Endothelial cell of umbilical vein (primary cell): ENCODE measurements at regions not wholly inside any gene's neighbourhood (a gene's known extent, or its start where the extent isn't known, plus 50 kb on each side); places are given as distances from the start of the nearest gene placed in this dataset.

Experiments
- CTCF ChIP-seq, 2 donors: IDR thresholded peaks; 1 replicate in 1 of 2; 2 replicates in 1 of 2; pipeline ENCODE4 v1.5.1; 2011; ENCODE audit warnings: low read length in 2 of 2, mild to moderate bottlenecking in 2 of 2, moderate library complexity in 2 of 2, control low read depth in 1 of 2, inconsistent platforms in 1 of 2, low read depth in 1 of 2; ENCODE audit not compliant: insufficient read depth in 1 of 2; ENCODE audit errors: extremely low read depth in 1 of 2
- EZH2 ChIP-seq: IDR thresholded peaks from 2 replicates; pipeline ENCODE4 v1.6.1; 2012; ENCODE audit warnings: borderline replicate concordance, low read depth, mild to moderate bottlenecking, moderate library complexity, low read length, inconsistent platforms; ENCODE audit not compliant: severe bottlenecking
- FOS ChIP-seq: IDR thresholded peaks from 2 replicates; pipeline ENCODE4 v1.6.1; 2011; ENCODE audit warnings: mild to moderate bottlenecking, low read length, moderate library complexity, borderline replicate concordance; ENCODE audit not compliant: insufficient read depth
- JUN ChIP-seq: IDR thresholded peaks from 2 replicates; pipeline ENCODE4 v1.6.1; 2011; ENCODE audit warnings: borderline replicate concordance, low read depth; ENCODE audit not compliant: insufficient read length, insufficient read depth
- POLR2A ChIP-seq: IDR thresholded peaks from 2 replicates; pipeline ENCODE4 v1.6.1; 2012; ENCODE audit warnings: low read depth, mild to moderate bottlenecking, control low read depth, low read length

- TF ChIP-seq EZH2 (no peak), CTCF (IDR thresholded peaks at IDR 0.05; ENCODE audit: extremely low read depth in 1 of 2, insufficient read depth in 1 of 2, low read depth in 1 of 2, low read length in 2 of 2) (no peak), FOS (no peak), POLR2A (no peak), JUN (no peak)
Measured at GRCh38 chr1:5810131-5810530, 182.1 kb downstream of the NPHP4 start.
